Hepatocyte (in vitro differentiated cells): ENCODE measurements at regions not wholly inside any gene's neighbourhood (a gene's known extent, or its start where the extent isn't known, plus 50 kb on each side); places are given as distances from the start of the nearest gene placed in this dataset.

Experiments used
- CTCF ChIP-seq: fragments of 200-600 bp; sonication (generic); IDR thresholded peaks from 2 replicates; pipeline ENCODE4 v1.5.1; 2016; ENCODE audit warnings: antibody characterized with exemption, mild to moderate bottlenecking; ENCODE audit not compliant: poor library complexity
- EZH2 ChIP-seq: fragments of 200-600 bp; sonication (generic); IDR thresholded peaks from 2 replicates; pipeline ENCODE4 v1.6.1; 2016; ENCODE audit warnings: antibody characterized with exemption, mild to moderate bottlenecking, borderline replicate concordance
- EZH2phosphoT487 ChIP-seq: fragments of 200-600 bp; sonication (generic); IDR thresholded peaks from one replicate; pipeline ENCODE4 v1.6.1; 2018; ENCODE audit warnings: antibody characterized with exemption, mild to moderate bottlenecking, low read depth, moderate library complexity; ENCODE audit not compliant: unreplicated experiment, severe bottlenecking

- TF ChIP-seq EZH2 (no peak), CTCF (peak; percentile 66), EZH2phosphoT487 (no peak)
Measured at GRCh38 chr9:22813529-22813928, 366.9 kb downstream of the DMRTA1 start.
